Smooth muscle cell (in vitro differentiated cells): ENCODE measurements at regions not wholly inside any gene's neighbourhood (a gene's known extent, or its start where the extent isn't known, plus 50 kb on each side); places are given as distances from the start of the nearest gene placed in this dataset.

ENCODE experiments used
- DNase-seq: peaks from one replicate; lab custom pipeline; 2025; ENCODE audit not compliant: unreplicated experiment; lab: John Stamatoyannopoulos, UW
- H2AFZ ChIP-seq: fragments of 200-600 bp; sonication (generic); 2 replicates; pipeline ENCODE4 v1.6.0; 2016; ENCODE audit warnings: antibody characterized with exemption, low read depth, mild to moderate bottlenecking
- H3F3A ChIP-seq: fragments of 200-600 bp; sonication (generic); 2 replicates; pipeline ENCODE4 v1.6.0; 2017; ENCODE audit warnings: antibody characterized with exemption, low read depth
- H3K27ac ChIP-seq: fragments of 200-600 bp; sonication (generic); 2 replicates; pipeline ENCODE4 v1.5.1; 2016; ENCODE audit warnings: low read depth, mild to moderate bottlenecking
- H3K27me3 ChIP-seq: fragments of 200-600 bp; sonication (generic); 2 replicates; pipeline ENCODE4 v1.6.1; 2016; ENCODE audit warnings: low read depth, mild to moderate bottlenecking
- H3K36me3 ChIP-seq: fragments of 200-600 bp; sonication (generic); 2 replicates; pipeline ENCODE4 v1.5.1; 2016; ENCODE audit warnings: low read depth
- H3K4me1 ChIP-seq: fragments of 200-600 bp; sonication (generic); 2 replicates; pipeline ENCODE4 v1.5.1; 2016; ENCODE audit warnings: low read depth
- H3K4me2 ChIP-seq: fragments of 200-600 bp; sonication (generic); 2 replicates; pipeline ENCODE4 v1.6.0; 2016; ENCODE audit warnings: mild to moderate bottlenecking
- H3K4me3 ChIP-seq: fragments of 200-600 bp; sonication (generic); 2 replicates; pipeline ENCODE4 v1.5.1; 2016; ENCODE audit warnings: mild to moderate bottlenecking
- H3K79me2 ChIP-seq: fragments of 200-600 bp; sonication (generic); 2 replicates; pipeline ENCODE4 v1.6.0; 2016; ENCODE audit warnings: low read depth, mild to moderate bottlenecking
- H3K9ac ChIP-seq: fragments of 200-600 bp; sonication (generic); 2 replicates; pipeline ENCODE4 v1.6.0; 2016; ENCODE audit warnings: low read depth
- H3K9me3 ChIP-seq: fragments of 200-600 bp; sonication (generic); replicated peaks from 2 replicates; pipeline ENCODE4 v1.5.1; 2016; ENCODE audit warnings: low read depth
- H4K20me1 ChIP-seq: fragments of 200-600 bp; sonication (generic); 2 replicates; pipeline ENCODE4 v1.6.0; 2016; ENCODE audit warnings: low read depth
- WGBS: methylation state at CpG from one replicate; pipeline ENCODE4 v1.1.7; 2016; ENCODE audit warnings: low lambda C conversion rate; 5-methylcytosine and 5-hydroxymethylcytosine counted together
- TF ChIP-seq, protein P1 (sequence below): fragments of 200-600 bp; sonication (generic); IDR thresholded peaks from 2 replicates; pipeline ENCODE4 v1.5.1; 2017; ENCODE audit warnings: borderline replicate concordance, mild to moderate bottlenecking, antibody characterized with exemption; ENCODE audit not compliant: insufficient read depth, poor library complexity, severe bottlenecking

DNA sequence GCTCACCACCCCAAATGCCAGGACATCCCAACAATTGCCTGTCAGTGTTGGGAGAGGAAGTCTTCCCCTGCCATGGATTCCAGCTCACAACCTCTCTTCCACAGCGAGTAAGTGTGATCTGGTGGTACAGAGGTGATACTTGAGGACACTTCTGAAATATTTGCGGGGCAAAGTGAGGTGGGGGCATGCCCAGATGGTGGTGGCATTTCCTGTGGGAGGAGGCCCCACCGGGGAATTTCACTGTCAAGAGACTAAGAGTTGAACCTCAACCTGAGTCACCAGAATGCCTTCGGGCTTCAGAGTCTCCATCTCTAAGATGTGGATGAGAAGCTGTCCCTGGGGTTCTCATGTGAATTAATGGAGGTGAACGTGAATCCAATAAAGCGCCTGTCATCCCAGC is 122.3 kb upstream of the RFLNA start:
- H3K27me3 ChIP-seq = no peaks in the 10 kb centered on the region
- no peak overlapping the region for H3K27ac ChIP-seq
- H3K9ac ChIP-seq = no peak overlapping the region
- no peaks in the 10 kb centered on the region for H3K36me3 ChIP-seq
- no peaks in the 10 kb centered on the region for H3K79me2 ChIP-seq
- H3K9me3 ChIP-seq = no peaks in the 10 kb centered on the region
- WGBS = 79% methylated on average over 6 of the region's 6 CpGs
- H3F3A ChIP-seq = no peaks in the 10 kb centered on the region
- H3K4me3 ChIP-seq = no peak overlapping the region
- no peaks in the 10 kb centered on the region for H3K4me1 ChIP-seq
- TF ChIP-seq, protein P1, sequence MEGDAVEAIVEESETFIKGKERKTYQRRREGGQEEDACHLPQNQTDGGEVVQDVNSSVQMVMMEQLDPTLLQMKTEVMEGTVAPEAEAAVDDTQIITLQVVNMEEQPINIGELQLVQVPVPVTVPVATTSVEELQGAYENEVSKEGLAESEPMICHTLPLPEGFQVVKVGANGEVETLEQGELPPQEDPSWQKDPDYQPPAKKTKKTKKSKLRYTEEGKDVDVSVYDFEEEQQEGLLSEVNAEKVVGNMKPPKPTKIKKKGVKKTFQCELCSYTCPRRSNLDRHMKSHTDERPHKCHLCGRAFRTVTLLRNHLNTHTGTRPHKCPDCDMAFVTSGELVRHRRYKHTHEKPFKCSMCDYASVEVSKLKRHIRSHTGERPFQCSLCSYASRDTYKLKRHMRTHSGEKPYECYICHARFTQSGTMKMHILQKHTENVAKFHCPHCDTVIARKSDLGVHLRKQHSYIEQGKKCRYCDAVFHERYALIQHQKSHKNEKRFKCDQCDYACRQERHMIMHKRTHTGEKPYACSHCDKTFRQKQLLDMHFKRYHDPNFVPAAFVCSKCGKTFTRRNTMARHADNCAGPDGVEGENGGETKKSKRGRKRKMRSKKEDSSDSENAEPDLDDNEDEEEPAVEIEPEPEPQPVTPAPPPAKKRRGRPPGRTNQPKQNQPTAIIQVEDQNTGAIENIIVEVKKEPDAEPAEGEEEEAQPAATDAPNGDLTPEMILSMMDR = no peak
- no peak for DNase-seq
- H4K20me1 ChIP-seq = no peaks in the 10 kb centered on the region
- no peak overlapping the region for H3K4me2 ChIP-seq
- H2AFZ ChIP-seq = no peak overlapping the region

DNA sequence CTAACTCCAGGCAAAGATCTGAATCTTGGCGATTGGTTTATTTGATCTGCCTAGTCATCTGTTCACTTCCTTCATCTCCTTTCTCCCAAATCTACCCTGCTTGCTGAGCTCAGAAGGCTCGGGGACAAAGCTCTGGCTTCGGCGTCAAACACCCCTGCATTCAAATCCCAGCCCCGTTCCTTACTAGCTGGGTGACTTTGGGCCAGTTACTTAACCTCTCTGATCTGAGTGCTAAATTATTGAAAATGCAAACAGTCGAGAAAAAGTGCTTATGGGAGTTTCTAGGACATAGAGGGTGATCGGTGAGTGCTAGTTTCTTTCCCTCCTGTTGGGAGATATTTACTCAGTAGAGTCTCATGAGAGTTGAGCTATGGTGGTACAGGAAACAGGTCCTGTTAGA is 121.2 kb upstream of the RFLNA start:
- Histone ChIP-seq H3K27ac (no peak overlapping the region), H3K36me3 (no peaks in the 10 kb centered on the region), H2AFZ (no peak overlapping the region), H3F3A (no peaks in the 10 kb centered on the region), H3K9me3 (no peaks in the 10 kb centered on the region), H3K9ac (no peak overlapping the region), H3K27me3 (no peaks in the 10 kb centered on the region), H3K79me2 (no peaks in the 10 kb centered on the region), H3K4me1 (no peaks in the 10 kb centered on the region), H4K20me1 (no peaks in the 10 kb centered on the region), H3K4me3 (no peak overlapping the region), H3K4me2 (no peak overlapping the region)
- WGBS = 95% methylated on average over 7 of the region's 7 CpGs
- TF ChIP-seq, protein P1 = no peak
- no peak for DNase-seq

- DNase-seq = no peak
- H2AFZ ChIP-seq = no peak overlapping the region
- H3K79me2 ChIP-seq = no peaks in the 10 kb centered on the region
- no peaks in the 10 kb centered on the region for H3K4me1 ChIP-seq
- TF ChIP-seq, protein P1 = no peak
- H3K9ac ChIP-seq = no peak overlapping the region
- H3K27ac ChIP-seq = no peak overlapping the region
- no peaks in the 10 kb centered on the region for H3K9me3 ChIP-seq
- no peak overlapping the region for H3K4me3 ChIP-seq
- H3F3A ChIP-seq = no peaks in the 10 kb centered on the region
- H3K36me3 ChIP-seq = no peaks in the 10 kb centered on the region
- no peak overlapping the region for H3K4me2 ChIP-seq
- no peaks in the 10 kb centered on the region for H4K20me1 ChIP-seq
- no peaks in the 10 kb centered on the region for H3K27me3 ChIP-seq
- WGBS = 84% methylated on average over 17 of the region's 17 CpGs
Measured at GRCh38 chr12:124174451-124175348, 120.2 kb upstream of the RFLNA start.

DNA sequence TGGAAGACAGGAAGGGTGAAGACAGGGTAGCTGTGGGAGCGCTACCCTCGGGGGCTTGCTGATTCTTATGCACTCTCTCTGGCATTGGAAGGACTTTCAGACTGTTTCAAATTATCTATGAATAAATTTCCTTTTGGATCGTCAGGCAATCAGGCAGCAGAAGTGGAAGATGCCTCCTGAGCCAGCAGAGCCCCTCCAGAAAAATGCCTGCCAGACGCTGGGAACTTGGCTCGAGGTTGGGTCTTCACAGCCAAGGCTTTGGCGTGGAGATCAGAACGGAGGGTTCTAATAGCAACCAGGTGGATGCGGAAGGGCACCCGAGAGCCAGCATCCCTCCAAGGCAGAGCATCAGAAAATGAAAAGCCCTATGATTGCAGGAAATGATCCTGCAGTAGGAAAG is 119.2 kb upstream of the RFLNA start:
- Histone ChIP-seq H3K4me1 (no peaks in the 10 kb centered on the region), H3K36me3 (no peaks in the 10 kb centered on the region), H3F3A (no peaks in the 10 kb centered on the region), H3K9ac (no peak overlapping the region), H3K27me3 (no peaks in the 10 kb centered on the region), H3K4me3 (no peak overlapping the region), H2AFZ (no peak overlapping the region), H3K79me2 (no peaks in the 10 kb centered on the region), H3K4me2 (no peak overlapping the region), H3K27ac (no peak overlapping the region), H4K20me1 (no peaks in the 10 kb centered on the region), H3K9me3 (no peaks in the 10 kb centered on the region)
- WGBS = 96% methylated on average over 9 of the region's 9 CpGs
- TF ChIP-seq, protein P1 = no peak
- no peak for DNase-seq
